ENCODE measurements at regions not wholly inside any gene's neighbourhood (a gene's known extent, or its start where the extent isn't known, plus 50 kb on each side); places are given as distances from the start of the nearest gene placed in this dataset.

- intact Hi-C loops (cut with DNase I) = no loop called here
- ATAC-seq (no peak), DNase-seq (no peak)
- Histone ChIP-seq H3K9me3 (no peaks in the 10 kb centered on the region), H3K4me3 (no peak overlapping the region), H3K36me3 (no peaks in the 10 kb centered on the region), H3K27ac (no peak overlapping the region), H3K27me3 (no peaks in the 10 kb centered on the region), H3K4me1 (no peaks in the 10 kb centered on the region)
- TF ChIP-seq CTCF (IDR thresholded peaks at IDR 0.05) = no peak
Observed at GRCh38 chr5:88401686-88402085, 133.0 kb upstream of the TMEM161B start.

- H3K4me3 ChIP-seq = no peak overlapping the region
- no peaks in the 10 kb centered on the region for H3K4me1 ChIP-seq
- intact Hi-C loops (cut with DNase I) = no loop called here
- DNase-seq = no peak
- no peak overlapping the region for H3K27ac ChIP-seq
- no peak for TF ChIP-seq CTCF (IDR thresholded peaks at IDR 0.05)
- no peaks in the 10 kb centered on the region for H3K27me3 ChIP-seq
- ATAC-seq = no peak
- no peaks in the 10 kb centered on the region for H3K36me3 ChIP-seq
- no peaks in the 10 kb centered on the region for H3K9me3 ChIP-seq
Observed at GRCh38 chr5:88401228-88401627, 132.6 kb upstream of the TMEM161B start.

- no peak for TF ChIP-seq CTCF (IDR thresholded peaks at IDR 0.05)
- H3K4me3 ChIP-seq = no peak overlapping the region
- DNase-seq (no peak), ATAC-seq (no peak)
- H3K27ac ChIP-seq = no peak overlapping the region
- intact Hi-C loops (cut with DNase I) = no loop called here
- no peaks in the 10 kb centered on the region for H3K9me3 ChIP-seq
- H3K27me3 ChIP-seq = no peaks in the 10 kb centered on the region
- no peaks in the 10 kb centered on the region for H3K36me3 ChIP-seq
- H3K4me1 ChIP-seq = no peaks in the 10 kb centered on the region
Observed at GRCh38 chr5:88399561-88399960, 130.9 kb upstream of the TMEM161B start.

GRCh38 chr5:88398316-88398715 lies 129.7 kb upstream of the TMEM161B start:
- Histone ChIP-seq H3K4me3 (no peak overlapping the region), H3K36me3 (no peaks in the 10 kb centered on the region), H3K9me3 (no peaks in the 10 kb centered on the region), H3K4me1 (no peaks in the 10 kb centered on the region), H3K27me3 (no peaks in the 10 kb centered on the region), H3K27ac (no peak overlapping the region)
- no peak for TF ChIP-seq CTCF (IDR thresholded peaks at IDR 0.05)
- intact Hi-C loops (cut with DNase I) = no loop called here
- DNase-seq (no peak), ATAC-seq (no peak)

- TF ChIP-seq CTCF (IDR thresholded peaks at IDR 0.05) = no peak
- ATAC-seq = no peak
- Histone ChIP-seq H3K27ac (no peak overlapping the region), H3K27me3 (no peaks in the 10 kb centered on the region), H3K36me3 (no peaks in the 10 kb centered on the region), H3K4me3 (no peak overlapping the region), H3K9me3 (no peaks in the 10 kb centered on the region), H3K4me1 (no peaks in the 10 kb centered on the region)
- DNase-seq = no peak
- intact Hi-C loops (cut with DNase I) = no loop called here
Observed at GRCh38 chr5:88396751-88397281, 128.2 kb upstream of the TMEM161B start.

- no peak for TF ChIP-seq CTCF (IDR thresholded peaks at IDR 0.05)
- Histone ChIP-seq H3K4me1 (no peaks in the 10 kb centered on the region), H3K36me3 (no peaks in the 10 kb centered on the region), H3K9me3 (no peaks in the 10 kb centered on the region), H3K27ac (no peak overlapping the region), H3K27me3 (no peaks in the 10 kb centered on the region), H3K4me3 (no peak overlapping the region)
- ATAC-seq = no peak
- DNase-seq = no peak
- intact Hi-C loops (cut with DNase I) = no loop called here
Observed at GRCh38 chr5:88396000-88396535, 127.4 kb upstream of the TMEM161B start.
